HG02981 (cell line): ENCODE measurements at regions not wholly inside any gene's neighbourhood (a gene's known extent, or its start where the extent isn't known, plus 50 kb on each side); places are given as distances from the start of the nearest gene placed in this dataset.
"Not testable (repeated sequence)": the region's sequence is repeated elsewhere in the genome, so short reads cannot be mapped to it uniquely, and the experiment has no call there.

Experiments
- ATAC-seq: cut with Tn5 transposase; IDR thresholded peaks from one replicate; pipeline ENCODE4 v1.9.1; 2021; ENCODE audit warnings: mild to moderate bottlenecking, moderate library complexity; ENCODE audit not compliant: unreplicated experiment

GRCh38 chr12:47353508-47353907 lies 273.7 kb upstream of the AMIGO2 start:
- ATAC-seq, result no peak

DNA sequence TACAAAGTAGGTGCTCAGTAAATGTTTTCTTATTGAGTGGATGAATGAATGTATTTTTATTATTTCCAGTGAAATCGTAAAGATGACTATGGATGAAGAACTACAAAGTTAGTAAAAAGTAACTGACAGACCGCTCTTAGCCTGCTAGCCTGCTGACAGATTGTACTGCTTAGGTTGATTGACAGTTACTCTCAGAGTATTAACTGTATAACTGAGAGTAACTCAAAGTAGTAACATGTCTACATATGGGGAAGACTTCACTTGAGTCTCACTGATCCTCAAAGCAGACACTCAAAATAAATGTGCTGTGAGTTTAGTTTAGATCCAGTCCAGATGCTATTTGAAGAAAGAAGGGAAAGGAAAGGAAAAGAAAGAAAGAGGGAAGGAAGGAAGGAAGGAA lies 272.3 kb upstream of the AMIGO2 start:
- ATAC-seq, result no peak

- no peak for ATAC-seq
Measured at GRCh38 chr12:47351526-47351925, 271.8 kb upstream of the AMIGO2 start.

DNA sequence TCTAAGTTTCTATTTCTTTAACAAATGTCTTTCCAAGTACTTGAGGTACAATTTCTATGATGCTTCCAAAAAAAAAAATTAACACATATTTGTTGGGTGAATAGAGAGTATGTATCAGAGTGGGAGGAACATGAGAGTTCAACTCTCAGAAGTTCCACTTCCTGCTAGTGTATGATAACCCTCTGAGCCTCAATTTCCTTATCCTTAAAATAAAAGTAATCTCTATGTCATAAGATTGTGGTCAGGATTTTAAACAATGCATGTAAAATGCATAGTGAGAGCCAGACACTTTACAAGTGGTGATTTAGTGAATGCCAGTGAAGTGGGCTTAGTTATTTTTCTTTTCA lies 270.3 kb upstream of the AMIGO2 start:
- ATAC-seq, result no peak

- no peak for ATAC-seq
Measured at GRCh38 chr12:47349137-47350061, 269.6 kb upstream of the AMIGO2 start.

- no peak for ATAC-seq
Measured at GRCh38 chr12:47348206-47348605, 268.4 kb upstream of the AMIGO2 start.

DNA sequence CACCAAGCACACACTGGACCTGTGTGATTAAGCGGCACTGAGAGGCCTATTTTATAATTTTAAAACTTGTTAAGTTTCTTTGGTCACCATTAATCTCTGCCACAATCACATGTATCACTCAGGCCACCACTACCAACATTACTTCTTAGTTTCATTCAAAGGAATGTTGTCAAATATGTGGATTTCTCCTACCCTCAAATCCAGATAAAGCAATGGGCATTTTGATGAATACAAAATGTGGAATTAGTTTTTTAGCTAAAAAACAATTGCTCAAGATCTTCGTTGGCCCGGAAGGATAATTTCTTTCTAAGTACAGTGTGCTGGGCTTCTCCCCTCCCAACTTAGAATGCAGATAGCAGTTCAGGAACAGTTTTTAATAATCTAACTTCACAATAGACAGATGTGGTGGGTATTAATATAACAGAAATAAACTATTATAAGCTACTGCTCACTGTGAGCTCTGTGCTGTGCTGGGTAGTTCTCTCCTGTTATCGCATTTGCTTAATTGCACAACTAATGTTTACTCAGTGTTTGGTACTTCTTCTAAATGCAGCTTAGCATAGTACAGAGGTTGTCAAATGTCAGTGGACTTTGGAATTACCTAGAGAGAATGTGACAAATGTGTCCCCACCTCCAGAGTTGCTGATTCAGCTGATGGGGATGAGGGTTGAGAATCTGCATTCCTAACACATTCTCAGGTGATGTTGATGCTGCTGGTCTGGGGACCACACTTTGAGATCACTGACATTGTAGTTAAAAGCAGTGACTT lies 266.7 kb upstream of the AMIGO2 start:
- no peak for ATAC-seq

DNA sequence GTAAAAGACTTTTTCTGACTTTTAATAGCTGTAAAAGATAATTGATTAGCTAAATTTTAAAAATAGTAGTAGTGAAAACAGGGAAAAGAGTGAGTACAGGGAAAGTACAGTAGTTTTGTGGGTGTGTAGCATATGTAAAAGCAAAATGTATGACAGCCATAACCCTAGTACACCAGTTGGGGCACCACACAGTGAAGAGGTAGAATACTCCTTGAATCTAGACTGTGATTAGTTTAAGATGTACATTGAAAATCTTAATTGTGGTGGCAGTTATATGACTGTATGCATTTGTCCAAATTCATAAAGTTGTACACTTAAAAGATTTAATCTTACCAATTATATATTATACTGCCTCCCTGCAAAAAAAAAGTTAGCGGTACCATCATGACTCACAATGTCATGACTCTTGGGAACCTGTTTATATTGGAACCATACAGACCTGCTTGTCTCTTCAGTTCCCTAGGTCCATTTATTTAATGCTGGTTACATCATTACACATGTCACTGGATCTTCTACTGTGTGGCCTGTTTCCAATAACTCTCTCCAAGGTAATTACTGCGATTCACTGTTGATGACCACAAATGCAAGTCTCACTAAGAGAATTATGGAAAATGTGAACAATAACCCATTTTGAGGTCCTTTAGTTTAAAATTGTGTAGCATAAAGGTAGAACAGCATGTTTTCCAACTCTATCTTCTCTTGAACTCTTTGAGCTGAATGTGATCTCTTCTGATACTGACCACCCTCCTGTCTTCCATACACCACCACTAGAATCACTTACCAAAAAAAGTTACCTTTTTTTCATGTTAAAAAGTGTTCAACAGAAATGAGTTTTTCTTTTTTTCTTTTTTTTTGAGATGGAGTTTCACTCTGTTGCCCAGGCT lies 264.2 kb upstream of the AMIGO2 start:
- ATAC-seq, result no peak

DNA sequence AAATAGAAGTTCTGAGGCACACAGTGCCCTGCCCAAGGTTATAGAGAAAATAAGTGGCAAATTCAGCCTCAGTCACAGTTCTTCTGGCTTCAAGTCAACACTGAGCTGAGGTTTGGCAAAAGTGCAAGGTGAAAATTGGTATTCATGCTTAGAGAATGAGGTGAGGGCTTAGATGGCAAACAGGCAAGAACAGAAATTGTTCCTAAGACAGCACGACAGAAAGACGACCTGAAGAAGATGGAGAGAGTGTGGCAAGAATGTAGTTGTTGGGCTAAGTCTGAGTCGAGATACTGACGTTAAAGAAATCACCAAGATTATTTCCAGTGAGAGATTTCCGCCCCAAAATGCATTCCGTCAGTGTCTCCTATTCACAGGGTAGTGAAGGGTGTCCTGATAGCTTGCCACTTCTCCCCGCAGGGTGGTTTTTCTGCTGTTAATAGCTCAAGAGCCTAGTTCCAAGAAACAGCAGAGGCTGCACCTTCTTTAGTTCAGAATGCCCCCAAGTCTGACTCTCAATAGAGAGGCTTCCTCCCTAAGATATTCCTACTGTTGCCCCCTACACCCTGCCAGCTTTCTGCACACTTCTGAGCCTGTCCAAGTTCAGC lies 260.8 kb upstream of the AMIGO2 start:
- ATAC-seq, result no peak

GRCh38 chr12:47337581-47337980 lies 257.8 kb upstream of the AMIGO2 start:
- no peak for ATAC-seq

DNA sequence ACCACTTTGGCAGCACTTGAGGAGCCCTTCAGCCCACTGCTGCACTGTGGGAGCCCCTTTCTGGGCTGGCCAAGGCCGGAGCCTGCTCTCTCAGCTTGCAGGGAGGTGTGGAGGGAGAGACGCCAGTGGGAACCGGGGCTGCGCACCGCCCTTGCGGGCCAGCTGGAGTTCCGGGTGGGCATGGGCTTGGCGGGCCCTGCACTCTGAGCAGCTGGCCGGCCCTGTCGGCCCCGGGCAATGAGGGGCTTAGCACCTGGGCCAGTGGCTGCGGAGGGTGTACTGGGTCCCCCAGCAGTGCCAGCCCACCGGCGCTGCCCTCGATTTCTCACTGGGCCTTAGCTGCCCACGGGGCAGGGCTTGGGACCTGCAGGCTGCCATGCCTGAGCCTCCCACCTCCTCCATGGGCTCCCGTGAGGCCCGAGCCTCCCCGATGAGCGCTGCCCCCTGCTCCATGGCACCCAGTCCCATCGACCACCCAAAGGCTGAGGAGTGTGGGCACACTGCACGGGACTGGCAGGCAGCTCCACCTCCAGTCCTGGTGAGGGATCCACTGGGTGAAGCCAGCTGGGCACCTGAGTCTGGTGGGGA lies 253.6 kb upstream of the AMIGO2 start:
- ATAC-seq, result not testable (repeated sequence)

DNA sequence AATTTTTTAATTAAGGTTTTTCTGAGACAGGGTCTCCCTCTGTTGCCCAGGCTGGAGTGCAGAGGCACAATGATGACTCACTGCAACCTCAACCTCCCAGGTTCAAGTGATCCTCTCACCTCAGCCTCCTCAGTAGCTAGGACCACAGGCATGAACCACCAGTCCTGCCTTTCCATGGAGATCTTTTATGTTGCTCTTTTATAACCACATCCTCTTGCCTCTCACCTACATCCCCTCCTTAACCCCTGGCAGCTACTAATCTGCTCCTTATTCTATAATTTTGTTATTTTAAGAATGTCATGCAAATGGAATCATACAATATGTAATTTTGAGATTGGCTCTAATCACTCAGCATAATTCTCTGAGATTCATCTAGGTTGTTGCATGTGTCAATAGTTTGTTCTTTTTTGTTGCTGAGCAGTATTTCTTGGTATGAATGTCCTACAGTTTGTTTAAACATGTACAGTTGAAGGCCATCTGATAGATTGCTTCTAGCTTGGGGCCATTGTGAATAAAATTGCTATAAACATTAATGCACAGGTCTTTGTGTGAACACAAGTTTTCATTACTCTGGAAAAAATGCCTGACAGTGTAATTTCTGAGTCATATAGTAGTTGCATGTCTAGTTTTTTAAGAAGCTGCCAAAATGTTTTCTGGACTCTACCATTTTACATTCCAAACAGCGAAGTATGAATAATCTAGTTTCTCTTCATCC lies 249.2 kb upstream of the AMIGO2 start:
- no peak for ATAC-seq

DNA sequence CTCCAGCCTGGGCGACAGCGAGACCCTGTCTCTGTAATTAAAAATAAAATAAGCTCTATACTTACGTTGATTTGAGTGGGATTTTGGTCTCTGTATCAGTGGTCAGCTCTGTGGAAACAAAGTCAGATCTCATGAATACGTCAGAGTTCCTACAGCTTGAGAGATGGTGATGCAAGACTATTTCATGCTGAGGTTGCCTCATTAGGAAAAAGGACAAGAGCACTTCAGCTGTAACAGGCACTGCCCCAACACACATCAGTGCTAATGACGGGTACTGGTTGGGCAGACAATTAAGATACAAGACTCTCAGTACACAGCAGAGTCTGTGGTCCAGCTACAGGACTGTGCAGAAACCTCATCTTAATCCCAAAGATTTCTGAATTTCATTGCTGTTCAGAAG lies 246.4 kb upstream of the AMIGO2 start:
- ATAC-seq, result no peak

DNA sequence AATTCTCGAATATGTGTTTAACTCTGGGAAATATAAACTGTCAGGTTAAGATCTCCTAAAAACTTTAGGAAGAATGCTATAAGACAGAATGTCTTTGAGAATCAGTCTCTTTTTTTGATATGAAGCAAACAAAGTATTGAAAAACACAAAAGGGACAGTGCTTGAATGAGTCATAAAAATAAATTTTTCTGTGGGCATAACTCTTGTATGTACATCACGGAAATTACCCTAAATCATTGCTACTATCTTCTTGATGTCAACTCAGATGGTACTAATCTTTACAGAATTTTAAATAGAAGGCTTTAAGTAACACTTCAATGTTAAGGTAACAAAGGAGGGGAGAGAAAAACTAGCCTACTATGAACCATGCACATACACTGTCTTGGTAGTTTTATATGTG lies 244.0 kb upstream of the AMIGO2 start:
- ATAC-seq, result no peak

DNA sequence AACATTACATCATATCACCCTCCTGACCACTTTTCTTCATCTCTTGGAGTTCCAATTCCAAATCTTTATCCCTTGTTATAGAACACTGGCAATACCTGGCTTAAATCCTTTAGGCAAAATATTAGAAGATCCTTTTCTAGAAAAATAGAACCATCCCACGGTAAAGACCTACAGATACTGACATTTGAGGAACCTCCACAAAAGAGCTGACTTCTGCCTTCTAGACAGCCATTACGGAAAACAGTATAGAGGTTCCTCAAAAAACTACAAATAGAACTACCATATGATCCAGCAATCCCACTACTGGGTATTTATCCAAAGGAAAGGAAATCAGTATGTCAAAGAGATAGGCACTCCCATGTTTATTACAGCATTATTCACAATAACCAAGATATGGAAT lies 241.7 kb upstream of the AMIGO2 start:
- no peak for ATAC-seq

DNA sequence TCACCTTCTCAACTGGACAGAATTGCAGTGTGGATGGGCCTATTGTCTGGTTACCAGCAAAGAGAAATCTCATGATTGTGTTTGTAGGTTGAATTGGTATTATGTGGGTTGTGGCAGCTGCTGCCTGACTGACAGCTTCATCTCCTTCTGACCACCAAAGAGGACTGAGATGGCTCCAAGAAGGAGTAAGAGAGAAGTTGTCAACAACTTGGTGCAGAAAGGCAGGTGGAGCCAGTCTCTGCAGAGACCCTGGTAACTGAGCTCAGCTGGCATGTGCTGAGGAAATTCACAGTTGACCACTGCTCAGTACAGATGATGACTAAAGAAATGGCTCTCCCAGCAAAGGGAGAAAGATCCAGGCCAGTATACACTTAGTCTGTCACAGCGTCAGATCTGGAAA lies 240.0 kb upstream of the AMIGO2 start:
- no peak for ATAC-seq

DNA sequence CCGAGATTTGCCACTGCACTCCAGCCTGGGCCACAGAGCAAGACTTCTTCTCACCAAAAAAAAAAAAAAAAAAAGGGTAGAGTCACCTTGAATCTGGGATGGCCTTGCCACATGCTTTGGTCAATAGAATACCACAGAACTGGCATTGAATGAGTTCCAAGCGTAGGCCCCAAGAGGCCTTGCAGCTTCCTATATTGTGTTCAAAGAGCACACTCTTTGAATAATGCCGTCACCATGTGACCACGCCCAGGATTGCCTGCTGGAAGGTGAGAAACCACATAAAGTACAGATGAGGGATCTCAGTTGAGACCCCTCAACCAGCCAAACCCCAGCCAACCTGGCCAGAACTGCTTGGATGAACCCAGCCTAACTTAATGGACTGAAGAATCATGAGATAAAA lies 239.2 kb upstream of the AMIGO2 start:
- ATAC-seq, result no peak

- ATAC-seq, result peak; percentile 47
Measured at GRCh38 chr12:47317175-47317915, 237.6 kb upstream of the AMIGO2 start.

DNA sequence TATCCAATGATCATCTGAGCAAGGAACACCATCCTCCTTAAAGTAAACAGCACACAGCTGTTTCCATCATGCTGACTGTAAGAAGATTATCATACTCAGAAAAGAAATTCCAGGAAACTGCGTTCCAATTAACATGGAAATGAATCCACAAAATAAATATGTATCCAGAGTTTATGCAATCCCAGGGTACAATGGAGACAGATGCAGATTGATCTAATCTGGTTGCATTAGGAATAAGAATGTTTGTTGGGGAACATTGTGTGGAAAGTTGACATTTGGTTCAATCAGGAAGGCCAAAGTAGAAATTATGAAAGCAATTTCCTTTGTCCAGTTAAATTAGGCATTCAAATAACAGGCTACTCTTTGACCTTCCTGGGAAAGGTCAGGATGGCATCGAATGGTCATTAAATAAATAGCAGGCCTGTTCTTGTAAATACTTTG lies 236.9 kb upstream of the AMIGO2 start:
- no peak for ATAC-seq
